ENCODE measurements at regions not wholly inside any gene's neighbourhood (a gene's known extent, or its start where the extent isn't known, plus 50 kb on each side); places are given as distances from the start of the nearest gene placed in this dataset.
"Not testable (repeated sequence)": the region's sequence is repeated elsewhere in the genome, so short reads cannot be mapped to it uniquely, and the experiment has no call there.

DNA sequence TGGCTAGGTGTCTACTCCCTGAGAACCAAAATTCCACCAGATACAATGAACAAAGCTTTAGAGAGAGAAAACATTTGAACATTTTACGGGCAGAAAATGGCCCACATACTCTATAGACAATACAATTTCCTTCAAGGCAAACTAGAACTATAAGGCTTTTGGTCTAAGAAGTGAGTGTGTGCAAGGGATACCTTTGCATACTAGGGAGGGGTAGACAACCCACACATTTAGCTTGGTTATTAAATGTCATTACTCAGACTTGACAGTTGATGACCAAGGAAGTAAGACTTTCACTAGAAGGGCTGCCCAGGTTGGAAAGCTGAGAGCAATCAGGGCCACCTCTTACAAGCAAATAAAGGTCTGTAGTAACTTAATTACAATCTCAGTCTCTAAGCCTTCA, 64.0 kb upstream of the PLEKHM1 start:
- DNase-seq = not testable (repeated sequence)

DNA sequence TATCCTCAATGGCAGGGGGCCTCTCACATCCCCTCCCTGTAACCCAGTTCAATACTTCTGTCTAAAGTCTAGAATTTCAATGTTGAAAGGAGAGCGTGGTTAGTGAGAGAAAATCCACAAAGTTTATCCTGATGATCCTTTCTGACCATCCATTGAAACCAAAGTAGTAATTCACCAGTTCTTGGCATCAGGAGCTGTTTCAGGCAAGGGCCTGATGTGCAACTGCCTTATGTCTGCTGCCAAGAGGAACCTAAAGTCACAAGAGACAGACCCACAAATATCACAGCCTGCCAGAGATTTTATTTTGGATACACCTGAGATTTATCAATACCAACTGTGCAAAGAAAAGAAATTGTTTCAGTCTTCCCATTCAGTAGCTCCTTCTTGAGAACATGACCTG, 68.3 kb upstream of the PLEKHM1 start:
- not testable (repeated sequence) for DNase-seq

DNA sequence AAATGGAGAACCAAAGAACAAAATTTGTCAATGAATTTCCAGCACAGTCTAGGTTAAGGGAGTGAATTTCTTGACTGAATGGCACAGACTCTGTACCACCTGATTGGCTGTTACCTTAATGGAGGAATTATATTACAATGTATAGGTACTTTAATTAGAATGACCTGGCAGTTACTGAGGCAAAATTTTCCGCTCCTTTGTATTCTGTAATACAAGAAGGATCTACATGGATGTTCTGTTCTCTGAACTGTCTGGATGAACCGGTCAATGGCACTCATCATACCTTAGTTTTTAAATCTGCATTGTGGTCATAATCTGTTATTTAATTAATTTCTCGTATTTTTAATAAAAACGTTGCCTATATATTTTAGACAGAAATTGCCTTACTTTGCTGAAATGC, 72.3 kb upstream of the PLEKHM1 start:
- DNase-seq = not testable (repeated sequence)

DNA sequence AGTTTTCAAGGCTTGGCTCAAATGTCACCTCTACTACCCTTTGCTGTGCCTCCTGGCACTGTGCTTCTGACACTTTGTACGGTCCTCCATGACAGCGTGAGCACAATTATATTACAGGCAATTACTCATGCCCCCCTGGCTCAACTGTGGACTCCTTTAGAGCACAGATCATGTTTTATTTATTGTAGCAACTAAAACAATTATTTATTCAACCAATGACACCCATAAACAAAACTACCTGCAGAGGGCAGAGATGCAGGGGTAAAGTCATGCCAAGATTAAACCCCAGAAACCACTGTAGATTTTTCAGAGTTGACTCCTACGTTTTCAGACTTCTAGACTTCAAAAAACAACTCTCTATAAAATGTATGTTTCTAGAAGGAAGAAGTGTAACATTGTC, 72.8 kb upstream of the PLEKHM1 start:
- DNase-seq = not testable (repeated sequence)

DNA sequence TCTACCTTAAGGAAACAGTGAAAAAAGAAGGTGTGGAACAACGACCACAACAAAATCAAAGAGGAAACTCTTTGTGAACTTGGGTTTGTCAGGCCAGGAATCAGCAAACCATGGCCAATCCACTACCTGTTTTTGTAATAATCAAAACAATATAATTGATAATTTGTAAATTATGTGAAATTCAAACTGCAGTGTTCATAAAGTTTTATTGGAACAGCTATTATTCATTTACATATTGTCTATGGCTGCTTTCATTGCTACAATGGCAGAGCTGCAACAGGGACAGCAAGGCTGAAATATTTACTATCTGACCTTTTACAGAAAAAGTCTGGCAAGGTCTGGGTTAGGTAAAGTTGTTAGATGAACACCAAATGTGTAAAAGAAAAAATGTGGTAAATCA, 77.8 kb upstream of the PLEKHM1 start:
- DNase-seq = not testable (repeated sequence)

DNA sequence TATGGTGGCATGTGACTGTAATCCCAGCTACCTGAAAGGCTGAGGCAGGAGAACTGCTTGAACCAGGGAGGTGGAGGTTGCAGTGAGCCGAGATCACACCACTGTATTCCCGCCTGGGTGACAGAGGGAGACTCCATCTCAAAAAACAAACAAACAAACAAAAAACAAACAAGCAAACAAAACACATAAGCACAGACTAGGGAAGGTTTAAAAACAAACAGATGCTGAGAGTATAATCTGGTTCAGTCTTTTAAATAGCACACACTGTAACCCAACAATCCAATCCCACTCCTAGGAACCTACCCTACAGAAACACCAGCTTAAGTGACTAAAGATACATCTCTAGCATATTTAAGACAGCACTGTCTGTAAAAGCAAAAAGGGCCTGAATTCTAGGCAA, 82.8 kb upstream of the PLEKHM1 start:
- DNase-seq = not testable (repeated sequence)

DNA sequence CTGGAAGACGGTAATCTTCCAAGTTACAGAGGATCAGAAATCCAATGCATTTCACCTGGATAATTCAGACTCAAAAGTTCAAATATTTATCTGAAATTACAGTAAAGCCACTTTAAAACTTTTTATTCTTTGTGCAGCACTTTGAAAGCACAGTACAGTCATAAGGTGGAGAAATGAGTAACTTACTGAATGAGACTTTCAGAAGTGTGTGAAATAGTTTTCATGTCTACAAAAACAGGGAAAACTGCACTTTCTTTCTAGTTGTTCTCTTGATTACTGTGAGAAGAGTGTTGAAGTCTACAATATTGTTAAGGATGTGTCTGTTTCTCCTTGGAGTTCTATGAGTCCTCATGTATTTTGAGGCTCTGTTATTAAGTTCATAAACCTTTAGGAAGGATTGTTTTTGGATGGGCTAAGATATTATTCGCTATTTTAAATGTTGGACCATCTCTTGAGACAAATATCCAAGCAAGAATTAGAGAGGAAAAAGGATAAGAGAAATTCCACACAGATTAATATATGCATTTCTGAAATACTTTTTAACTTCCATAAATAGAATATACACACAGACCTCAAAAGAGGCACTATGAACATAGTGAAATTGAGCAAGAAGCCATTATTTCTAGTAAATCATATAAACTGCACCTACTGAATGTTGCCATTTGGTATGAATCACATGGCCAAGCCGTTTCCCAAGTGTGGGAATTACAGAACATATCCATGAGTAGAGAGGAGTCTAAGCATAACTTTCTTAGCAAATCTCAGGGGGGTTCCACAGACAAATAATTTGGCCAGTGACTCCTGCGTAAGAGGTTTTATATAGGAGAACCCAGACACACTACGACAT, 83.6 kb upstream of the PLEKHM1 start:
- no peak for DNase-seq

DNA sequence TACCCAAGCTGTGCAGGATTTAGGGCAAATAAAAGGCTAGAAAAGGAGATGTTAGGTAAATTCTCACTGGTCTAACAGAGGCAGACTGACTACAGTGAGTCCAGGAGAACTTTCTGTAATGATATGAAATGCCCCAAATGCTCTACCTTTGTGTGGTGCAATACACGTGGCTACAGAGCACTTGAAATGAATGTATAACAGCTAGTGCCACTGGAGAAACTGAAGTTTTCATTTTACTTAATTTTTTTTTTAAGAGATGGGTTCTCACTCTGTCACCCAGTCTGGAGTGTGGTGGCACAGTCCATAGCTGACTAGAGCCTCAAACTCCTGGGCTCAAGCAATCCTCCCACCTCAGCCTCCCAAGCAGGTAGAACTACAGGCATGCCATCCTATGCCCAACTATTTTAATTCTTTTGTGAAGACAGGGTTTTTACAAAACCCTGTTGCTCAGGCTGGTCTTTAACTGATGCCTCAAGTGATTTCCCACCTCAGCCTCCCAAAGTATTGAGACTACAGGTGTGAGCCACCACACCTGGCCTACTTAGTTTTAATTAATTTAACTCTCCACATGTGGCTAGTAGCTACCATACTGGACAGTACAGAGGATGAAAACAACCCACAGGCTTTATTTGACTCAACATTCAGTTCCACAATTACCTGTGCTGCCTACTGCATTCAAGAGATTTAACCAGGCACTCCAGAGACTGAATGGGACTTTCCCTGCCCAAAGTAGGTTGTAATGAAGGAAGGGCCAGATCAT, 84.8 kb upstream of the PLEKHM1 start:
- DNase-seq = no peak

DNA sequence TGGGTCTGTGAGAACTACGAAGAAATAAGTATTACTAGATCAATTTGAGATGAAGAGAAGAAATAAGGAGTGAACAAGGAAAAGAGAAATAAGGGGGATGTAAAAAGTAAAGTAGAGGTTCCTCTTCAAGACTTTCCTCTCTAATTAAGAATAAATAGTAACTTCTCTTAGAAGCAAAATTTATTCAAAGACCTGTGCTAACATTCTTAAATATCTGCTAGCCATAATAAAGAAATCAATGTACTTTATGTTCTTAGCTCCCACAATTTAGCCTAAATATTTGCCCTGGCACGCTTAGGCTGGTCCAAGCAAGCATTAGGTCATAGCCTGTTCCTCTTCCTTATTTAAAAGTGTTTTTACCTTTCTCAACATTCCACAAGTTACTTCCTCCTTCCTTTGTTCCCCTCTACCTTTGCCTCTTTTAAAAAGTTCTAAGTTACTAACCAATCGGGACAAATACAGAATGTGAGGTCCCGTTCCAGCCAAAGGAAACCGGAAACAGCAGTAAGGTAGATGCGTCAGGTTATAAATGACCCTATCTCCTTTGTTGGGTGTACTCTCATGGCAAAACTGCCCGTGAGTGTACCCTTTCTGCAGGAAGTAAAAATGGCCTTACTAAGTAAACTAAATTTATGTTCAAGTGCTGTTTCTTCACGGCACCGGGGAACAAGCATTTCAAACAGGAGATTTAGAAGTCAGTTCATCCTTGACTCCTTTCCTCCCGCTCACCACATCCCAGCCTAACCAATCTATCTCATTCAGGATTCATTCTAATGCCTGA, 86.2 kb upstream of the PLEKHM1 start:
- DNase-seq = not testable (repeated sequence)

DNA sequence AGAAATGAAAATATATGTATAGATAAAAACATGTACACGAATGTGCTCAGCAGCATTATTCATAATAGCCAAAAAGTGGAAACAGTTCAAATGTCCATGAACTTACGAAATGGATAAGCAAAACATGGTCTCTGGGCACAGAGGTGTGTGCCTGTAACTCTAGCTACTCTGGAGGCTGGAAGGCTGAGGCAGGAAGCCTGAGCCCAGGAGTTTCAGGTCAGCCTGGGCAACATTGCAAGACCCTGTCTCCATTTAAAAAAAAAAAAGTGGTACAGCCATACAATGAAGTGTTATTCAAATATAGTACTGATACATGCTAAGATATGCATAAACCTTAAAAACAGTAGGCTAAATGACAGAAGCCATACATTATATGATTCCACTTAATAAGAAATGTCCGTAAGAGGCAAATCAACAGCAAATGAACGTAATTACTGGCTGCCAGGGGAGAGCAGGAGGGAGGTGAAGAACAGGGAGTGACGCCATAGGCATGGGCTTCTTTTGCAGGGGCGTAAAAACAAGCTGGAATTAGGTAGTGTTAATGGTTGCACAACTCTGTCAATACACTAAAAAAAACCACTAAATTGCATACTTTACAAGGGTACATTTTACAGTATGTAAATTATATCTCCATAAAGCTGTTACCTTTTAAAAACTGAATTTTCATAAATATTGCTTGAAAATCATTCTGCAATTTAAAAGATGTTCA, 87.2 kb upstream of the PLEKHM1 start:
- DNase-seq = no peak

DNA sequence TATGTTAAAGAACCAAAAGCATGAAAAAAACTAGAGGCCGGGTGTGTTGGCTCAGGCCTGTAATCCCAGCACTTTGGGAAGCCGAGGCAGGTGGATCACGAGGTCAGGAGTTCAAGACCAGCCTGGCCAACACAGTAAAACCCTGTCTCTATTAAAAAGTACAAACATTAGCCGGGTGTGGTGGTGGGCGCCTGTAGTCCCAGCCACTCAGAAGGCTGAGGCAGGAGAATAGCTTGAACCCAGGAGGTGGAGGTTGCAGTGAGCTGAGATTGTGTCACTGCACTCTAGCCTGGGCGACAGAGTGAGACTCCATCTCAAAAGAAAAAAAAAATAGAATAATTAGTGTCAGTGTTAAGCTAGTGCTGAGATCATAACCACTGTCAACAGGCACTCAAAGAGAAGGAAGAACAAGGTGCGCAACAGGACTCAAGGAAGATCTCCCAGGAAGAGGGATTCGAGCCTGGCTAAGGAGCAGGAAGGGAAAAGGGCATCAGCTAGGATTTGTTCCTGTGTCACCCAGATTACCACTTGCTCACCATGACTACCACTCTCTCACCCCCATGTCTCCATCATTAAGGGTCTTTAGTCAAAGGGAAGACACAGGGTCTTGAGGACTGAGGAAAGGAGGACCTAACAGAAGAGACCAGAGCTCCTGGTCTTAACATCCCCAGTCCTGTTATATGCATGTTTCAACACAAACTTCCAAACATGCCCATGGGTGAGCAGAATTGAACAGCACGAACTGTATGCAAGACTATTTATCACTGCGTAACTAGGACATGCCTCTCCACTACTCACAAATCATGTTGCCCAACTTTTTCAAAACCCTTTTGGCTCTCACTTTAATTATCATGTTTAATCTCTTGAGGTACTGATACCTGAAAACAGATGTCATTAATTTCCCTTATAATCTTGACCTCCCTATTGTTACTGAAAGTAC, 88.3 kb upstream of the PLEKHM1 start:
- no peak for DNase-seq

DNA sequence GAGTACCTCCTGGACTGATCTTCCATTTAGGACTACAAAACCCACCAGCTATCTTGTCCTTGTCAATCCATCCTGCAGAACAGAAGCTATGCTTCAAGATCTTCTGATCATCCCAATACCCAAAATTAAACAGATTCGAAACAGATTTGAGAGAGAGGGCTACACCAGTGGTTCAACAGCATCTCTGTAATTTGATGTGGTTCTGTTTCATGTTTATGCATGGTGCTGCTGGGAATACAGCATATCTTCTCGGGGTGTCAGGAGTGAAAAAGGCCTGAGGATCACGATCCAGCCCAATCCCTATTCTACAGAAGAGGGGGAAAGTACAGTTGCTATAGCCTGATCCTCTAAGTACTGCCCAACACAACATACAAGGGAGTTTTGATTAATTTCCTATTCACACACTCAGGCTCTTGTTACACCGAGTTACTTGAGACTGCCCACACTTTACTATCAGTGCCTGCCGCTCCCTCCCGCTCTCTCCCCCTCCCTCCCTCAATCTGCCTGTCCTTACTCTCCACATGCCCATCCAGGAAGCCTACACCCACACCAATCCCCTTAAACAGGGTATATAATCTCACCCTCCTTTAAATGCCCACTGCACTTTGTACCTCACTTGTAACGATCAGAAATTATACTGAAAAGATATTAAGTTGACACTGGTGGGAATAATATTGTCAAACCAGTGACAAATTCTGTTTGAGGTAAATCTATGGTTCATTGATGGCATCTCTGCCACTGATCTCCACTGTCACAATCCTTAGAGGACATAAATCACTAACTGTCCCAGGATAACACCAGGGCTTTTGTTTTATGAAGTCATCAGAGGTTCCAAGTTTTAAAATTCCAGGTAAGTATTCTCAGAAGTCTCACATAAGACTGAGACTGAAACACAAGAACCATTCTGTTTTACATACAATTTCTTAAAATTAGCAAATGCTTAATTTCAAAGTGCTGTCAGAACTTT, 89.3 kb upstream of the PLEKHM1 start:
- DNase-seq = no peak

DNA sequence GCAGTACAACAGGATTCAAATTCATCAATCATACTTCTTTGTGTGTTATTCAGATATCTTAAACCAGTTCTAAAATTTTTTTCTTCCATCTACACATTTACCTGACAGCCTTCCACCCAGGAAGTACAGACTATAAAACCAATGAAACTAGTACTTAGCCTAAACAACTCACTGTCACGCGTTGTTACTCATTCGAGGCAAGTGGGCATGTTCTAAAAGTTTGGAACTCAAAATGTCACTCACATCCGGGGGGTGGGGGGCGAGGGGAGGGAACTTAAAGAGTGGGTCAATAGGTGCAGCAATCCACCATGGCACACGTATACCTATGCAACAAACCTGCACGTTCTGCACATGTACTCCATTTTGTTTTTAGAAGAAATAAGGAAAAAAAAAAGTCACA, 90.4 kb upstream of the PLEKHM1 start:
- no peak for DNase-seq

DNA sequence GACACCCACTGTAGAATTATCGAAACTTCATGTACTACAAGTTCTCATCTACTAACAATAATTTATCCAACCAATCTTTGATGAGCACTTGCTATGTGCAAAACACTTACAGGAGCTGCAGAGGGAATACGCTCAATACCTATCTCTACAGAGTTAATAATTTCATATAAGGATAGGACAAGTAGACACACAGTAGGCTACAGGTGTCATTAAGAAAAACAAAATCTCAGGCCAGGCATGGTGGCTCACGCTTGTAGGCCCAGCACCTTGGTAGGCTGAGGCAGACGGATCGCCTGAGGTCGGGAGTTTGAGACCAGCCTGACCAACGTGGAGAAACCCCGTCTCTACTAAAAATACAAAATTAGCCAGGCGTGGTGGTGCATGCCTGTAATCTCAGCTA, 91.3 kb upstream of the PLEKHM1 start:
- no peak for DNase-seq

DNA sequence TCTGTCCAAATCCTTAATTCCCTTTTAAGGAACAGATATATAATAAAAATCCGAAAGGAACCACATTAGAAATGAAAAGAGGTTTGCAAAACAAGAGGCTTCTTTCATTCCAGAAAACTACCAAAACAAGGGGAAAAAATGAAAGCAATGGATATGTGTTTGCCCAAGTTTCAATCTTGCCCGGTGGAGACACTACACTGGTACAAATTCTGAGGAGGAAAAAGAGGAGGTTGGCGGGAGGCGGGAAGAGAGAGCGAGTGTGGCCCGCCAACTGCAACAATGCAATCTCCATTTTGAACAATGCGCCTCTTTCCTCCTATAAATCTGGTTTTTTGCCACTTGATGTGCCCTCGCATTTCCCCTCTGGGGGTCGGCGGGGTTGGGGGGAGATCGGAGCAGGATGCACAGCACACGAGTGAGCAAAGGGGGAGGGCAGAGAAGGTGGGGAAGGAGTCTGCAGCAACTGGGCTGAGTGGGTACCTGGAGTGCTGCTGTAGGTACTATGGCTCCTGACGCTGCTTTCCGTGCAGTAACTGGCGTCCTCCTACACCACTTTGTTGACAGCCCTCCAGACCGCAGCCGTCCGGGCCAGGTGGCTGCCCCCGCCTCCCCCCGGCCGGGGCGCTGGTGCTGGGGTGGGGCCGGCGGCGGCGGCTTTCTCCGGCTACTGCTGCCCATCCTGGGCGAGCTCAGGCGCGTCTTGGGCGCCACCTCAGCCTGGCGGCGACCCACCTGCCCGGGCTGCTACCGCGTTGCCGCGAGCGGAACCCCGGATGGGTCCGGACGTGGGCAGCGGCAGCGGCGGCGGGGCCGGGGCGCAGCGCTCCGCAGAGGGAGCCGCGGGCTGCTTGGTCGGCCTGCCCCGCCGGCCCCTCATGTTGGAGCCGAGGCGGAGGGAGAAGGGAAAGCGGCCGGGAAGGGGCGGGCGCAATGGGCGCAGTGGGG, 93.8 kb upstream of the PLEKHM1 start:
- DNase-seq = peak; percentile 58

DNA sequence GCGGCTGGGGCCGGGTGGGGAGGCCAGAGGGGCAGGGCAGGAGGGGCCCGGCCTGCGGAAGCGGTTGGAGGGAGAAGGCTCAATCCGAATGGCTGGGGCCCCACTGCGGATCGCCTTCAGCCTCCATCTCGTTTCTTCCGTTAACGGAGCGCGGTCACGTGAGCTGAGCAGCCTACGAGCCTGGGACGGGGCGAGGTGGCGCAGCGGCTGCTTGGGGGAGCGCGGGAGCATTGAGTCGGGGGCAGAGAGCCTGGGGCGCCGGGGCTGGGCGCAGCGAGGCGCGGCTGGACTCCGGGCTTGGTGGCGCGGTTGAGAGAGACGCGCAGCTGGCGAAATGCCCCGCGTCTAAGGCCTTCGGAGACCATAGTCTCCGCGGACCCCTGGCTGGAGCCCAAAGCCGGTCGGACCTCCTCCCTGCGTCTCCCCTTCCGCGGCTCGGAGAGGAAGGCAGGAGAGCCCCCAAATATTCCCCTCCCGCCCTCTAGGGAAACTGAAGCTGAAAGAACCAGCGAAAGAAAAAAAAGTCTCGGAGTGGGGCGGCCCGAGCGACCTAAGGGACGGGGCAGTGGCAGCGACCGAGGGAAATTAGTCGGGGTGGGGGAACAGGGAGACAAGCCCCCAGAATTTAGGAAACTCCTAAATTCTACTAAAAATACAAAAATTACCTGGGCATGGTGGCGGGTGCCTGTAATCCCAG, 94.7 kb upstream of the PLEKHM1 start:
- peak; percentile 84 for DNase-seq

DNA sequence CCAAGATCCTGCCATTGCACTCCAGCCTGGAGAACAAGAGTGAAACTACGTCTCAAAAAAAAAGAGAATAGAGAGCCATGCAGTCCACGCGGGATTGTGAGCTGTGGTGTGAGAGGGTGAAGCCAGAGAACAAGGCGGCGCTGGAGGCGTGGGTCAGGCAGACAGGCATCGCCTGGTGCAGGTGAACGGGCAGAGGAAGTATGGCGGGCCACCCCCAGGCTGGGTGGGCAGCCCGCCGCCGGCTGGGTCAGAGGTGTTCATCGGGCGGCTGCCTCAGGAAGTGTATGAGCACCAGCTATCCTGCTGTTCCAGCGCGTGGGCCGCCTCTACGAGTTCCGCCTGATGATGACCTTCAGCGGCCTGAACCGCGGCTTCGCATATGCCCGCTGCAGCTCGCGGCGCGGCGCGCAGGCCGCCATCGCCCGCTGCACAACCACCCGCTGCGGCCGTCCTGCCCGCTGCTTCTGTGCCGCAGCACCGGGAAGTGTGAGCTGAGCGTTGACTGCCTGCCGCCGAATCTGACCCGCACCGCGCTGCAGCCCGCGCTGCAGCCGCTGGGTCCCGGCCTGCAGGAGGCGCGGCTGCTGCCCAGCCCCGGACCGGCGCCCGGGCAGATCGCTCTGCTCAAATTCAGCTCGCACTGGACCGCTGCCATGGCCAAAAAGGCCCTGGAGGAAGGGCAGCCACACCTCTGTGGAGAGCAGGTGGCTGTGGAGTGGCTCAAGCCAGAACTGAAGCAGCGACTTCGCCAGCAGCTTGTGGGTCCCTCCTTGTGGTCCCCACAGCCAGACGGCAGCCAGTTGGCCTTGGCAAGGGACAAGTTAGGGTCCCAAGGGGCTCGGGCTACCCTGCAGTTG, 95.5 kb upstream of the PLEKHM1 start:
- DNase-seq = peak; percentile 24

DNA sequence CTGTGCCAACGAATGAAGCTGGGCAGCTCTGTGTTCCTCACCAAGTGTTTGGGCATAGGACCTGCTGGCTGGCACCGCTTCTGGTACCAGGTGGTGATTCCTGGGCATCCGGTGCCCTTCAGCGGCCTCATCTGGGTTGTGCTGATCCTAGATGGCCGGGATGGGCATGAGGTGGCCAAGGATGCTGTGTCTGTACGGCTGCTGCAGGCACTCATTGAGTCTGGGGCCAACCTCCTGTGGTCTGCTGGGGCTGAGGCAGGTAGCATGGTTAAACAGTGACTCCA, 96.1 kb upstream of the PLEKHM1 start:
- not testable (repeated sequence) for DNase-seq

All from stimulated activated CD4-positive, alpha-beta T cell treated with anti-CD3 and anti-CD28 coated beads, Interleukin-12 subunit alpha, Interleukin-12 subunit beta, amount 100 ng/mL, for 4 hours (primary cell).